MM.1S (cell line): ENCODE measurements at regions not wholly inside any gene's neighbourhood (a gene's known extent, or its start where the extent isn't known, plus 50 kb on each side); places are given as distances from the start of the nearest gene placed in this dataset.

ENCODE experiments used
- DNase-seq: peaks from one replicate; pipeline ENCODE4 v3.0.0-alpha.2; 2015
- H2AFZ ChIP-seq: fragments of 300-600 bp; sonication (generic); 2 replicates; pipeline ENCODE4 v1.6.0; 2016; ENCODE audit warnings: antibody characterized with exemption, low read length
- H3F3A ChIP-seq: fragments of 300-600 bp; sonication (generic); 2 replicates; pipeline ENCODE4 v1.6.1; 2016; ENCODE audit warnings: mild to moderate bottlenecking, antibody characterized with exemption, low read length, moderate library complexity, mixed read lengths; ENCODE audit not compliant: insufficient read depth
- H3K27ac ChIP-seq: fragments of 300-600 bp; sonication (generic); 2 replicates; pipeline ENCODE4 v1.5.1; 2016; ENCODE audit warnings: mild to moderate bottlenecking, low read length
- H3K27me3 ChIP-seq: fragments of 300-600 bp; sonication (generic); replicated peaks from 2 replicates; pipeline ENCODE4 v1.6.0; 2016; ENCODE audit warnings: low read length; ENCODE audit not compliant: insufficient read depth
- H3K36me3 ChIP-seq: fragments of 300-600 bp; sonication (generic); replicated peaks from 2 replicates; pipeline ENCODE4 v1.6.1; 2016; ENCODE audit warnings: mild to moderate bottlenecking, low read length, mixed read lengths; ENCODE audit not compliant: insufficient read depth
- H3K4me1 ChIP-seq: fragments of 300-600 bp; sonication (generic); 2 replicates; pipeline ENCODE4 v1.6.1; 2016; ENCODE audit warnings: low read length, mixed read lengths
- H3K4me2 ChIP-seq: fragments of 300-600 bp; sonication (generic); 2 replicates; pipeline ENCODE4 v1.6.0; 2016; ENCODE audit warnings: low read depth, low read length
- H3K4me3 ChIP-seq: fragments of 300-600 bp; sonication (generic); 2 replicates; pipeline ENCODE4 v1.5.1; 2016; ENCODE audit warnings: low read length, mixed read lengths
- H3K79me2 ChIP-seq: fragments of 300-600 bp; sonication (generic); 2 replicates; pipeline ENCODE4 v1.6.1; 2016; ENCODE audit warnings: mixed run types, low read length, mixed read lengths
- H3K9ac ChIP-seq: fragments of 300-600 bp; sonication (generic); 2 replicates; pipeline ENCODE4 v1.6.1; 2016; ENCODE audit warnings: low read length, mixed read lengths
- H3K9me2 ChIP-seq: fragments of 300-600 bp; sonication (generic); replicated peaks from 2 replicates; pipeline ENCODE4 v1.6.1; 2016; ENCODE audit warnings: mild to moderate bottlenecking, low read length, mixed read lengths; ENCODE audit not compliant: insufficient read depth
- H3K9me3 ChIP-seq: fragments of 300-600 bp; sonication (generic); replicated peaks from 2 replicates; pipeline ENCODE4 v1.6.1; 2016; ENCODE audit warnings: mild to moderate bottlenecking, low read length, mixed read lengths; ENCODE audit not compliant: insufficient read depth
- H4K20me1 ChIP-seq: fragments of 300-600 bp; sonication (generic); 2 replicates; pipeline ENCODE4 v1.6.1; 2016; ENCODE audit warnings: mild to moderate bottlenecking, low read length, moderate library complexity, mixed read lengths; ENCODE audit not compliant: insufficient read depth
- CTCF ChIP-seq: fragments of 300-600 bp; sonication (generic); IDR thresholded peaks from 2 replicates; pipeline ENCODE4 v1.5.1; 2016; ENCODE audit warnings: antibody characterized with exemption, low read length, mixed read lengths
- EZH2 ChIP-seq: fragments of 300-600 bp; sonication (generic); optimal IDR thresholded peaks from 2 replicates; pipeline ENCODE3; 2017; ENCODE audit warnings: low read depth, mild to moderate bottlenecking, antibody characterized with exemption, low read length, mixed read lengths
- EZH2phosphoT487 ChIP-seq: fragments of 300-600 bp; sonication (generic); IDR thresholded peaks from 2 replicates; pipeline ENCODE4 v1.6.1; 2018; ENCODE audit warnings: antibody characterized with exemption, low read length

- Histone ChIP-seq H3F3A (no peaks in the 10 kb centered on the region), H3K79me2 (no peaks in the 10 kb centered on the region), H3K4me1 (no peaks in the 10 kb centered on the region), H2AFZ (no peak overlapping the region), H3K4me3 (no peak overlapping the region), H3K9me3 (no peaks in the 10 kb centered on the region), H4K20me1 (no peaks in the 10 kb centered on the region), H3K27ac (no peak overlapping the region), H3K9me2 (no peaks in the 10 kb centered on the region), H3K27me3 (no peaks in the 10 kb centered on the region), H3K4me2 (no peak overlapping the region), H3K9ac (no peak overlapping the region), H3K36me3 (no peaks in the 10 kb centered on the region)
- TF ChIP-seq EZH2 (no peak), CTCF (no peak), EZH2phosphoT487 (no peak)
- no peak for DNase-seq
Measured at GRCh38 chr2:101623031-101623521, 74.4 kb upstream of the MAP4K4 start.

DNA sequence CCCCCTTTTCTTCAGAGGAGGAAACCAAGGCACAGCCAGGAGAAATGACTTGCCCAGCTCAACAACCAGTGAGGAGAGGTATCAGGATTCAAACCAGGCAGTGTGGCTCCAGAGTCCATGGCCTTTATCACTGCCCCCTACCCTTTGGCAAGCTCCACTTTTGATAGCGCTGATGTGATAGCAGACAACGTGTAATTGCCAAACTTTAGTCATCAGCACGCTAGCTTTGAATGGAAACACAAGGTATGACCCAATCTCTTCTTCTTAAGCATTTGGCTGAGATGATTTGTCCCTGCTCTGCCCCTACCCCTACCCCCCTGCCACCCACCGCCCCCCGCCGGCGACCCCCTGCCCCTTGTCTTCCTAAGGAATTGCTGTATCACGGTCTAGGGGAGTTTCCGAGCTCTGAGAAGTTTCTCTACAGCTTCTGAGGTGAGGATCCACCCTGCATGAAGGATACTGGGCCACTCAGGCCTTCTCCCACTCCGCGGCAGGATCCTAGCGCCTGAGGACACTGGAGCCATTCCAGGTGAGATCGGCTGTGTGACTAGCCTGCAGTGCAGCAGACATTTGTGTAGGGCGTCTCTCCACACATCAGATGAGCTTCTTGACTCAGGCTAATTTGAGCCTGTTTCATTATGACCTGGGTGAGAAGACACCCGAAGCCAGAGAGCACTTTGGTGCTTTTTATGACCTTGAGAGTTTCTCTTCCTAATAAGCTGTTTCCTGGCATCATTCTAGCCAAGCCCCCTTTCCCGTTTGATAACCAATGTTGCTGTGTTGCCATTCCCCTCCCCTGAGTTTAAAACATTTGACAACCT lies 75.1 kb upstream of the MAP4K4 start:
- Histone ChIP-seq H4K20me1 (no peaks in the 10 kb centered on the region), H3K27ac (no peak overlapping the region), H3K9me2 (no peaks in the 10 kb centered on the region), H3K79me2 (no peaks in the 10 kb centered on the region), H3K9me3 (no peaks in the 10 kb centered on the region), H3K4me3 (no peak overlapping the region), H2AFZ (no peak overlapping the region), H3K9ac (no peak overlapping the region), H3K4me2 (no peak overlapping the region), H3K36me3 (no peaks in the 10 kb centered on the region), H3F3A (no peaks in the 10 kb centered on the region), H3K4me1 (no peaks in the 10 kb centered on the region), H3K27me3 (no peaks in the 10 kb centered on the region)
- TF ChIP-seq CTCF (no peak), EZH2 (no peak), EZH2phosphoT487 (no peak)
- DNase-seq = no peak

GRCh38 chr2:101619191-101619591 lies 78.3 kb upstream of the MAP4K4 start:
- no peaks in the 10 kb centered on the region for H3K9me2 ChIP-seq
- H3K9ac ChIP-seq = no peak overlapping the region
- H3K9me3 ChIP-seq = no peaks in the 10 kb centered on the region
- H3K4me2 ChIP-seq = no peak overlapping the region
- H2AFZ ChIP-seq = no peak overlapping the region
- H3K4me1 ChIP-seq = no peaks in the 10 kb centered on the region
- H3K27ac ChIP-seq = no peak overlapping the region
- no peak for DNase-seq
- H3F3A ChIP-seq = no peaks in the 10 kb centered on the region
- TF ChIP-seq EZH2phosphoT487 (no peak), EZH2 (no peak), CTCF (no peak)
- H4K20me1 ChIP-seq = no peaks in the 10 kb centered on the region
- H3K79me2 ChIP-seq = no peaks in the 10 kb centered on the region
- H3K27me3 ChIP-seq = no peaks in the 10 kb centered on the region
- H3K4me3 ChIP-seq = no peak overlapping the region
- H3K36me3 ChIP-seq = no peaks in the 10 kb centered on the region
